Left ventricle myocardium superior (tissue), 1 donor: ENCODE measurements at regions not wholly inside any gene's neighbourhood (a gene's known extent, or its start where the extent isn't known, plus 50 kb on each side); places are given as distances from the start of the nearest gene placed in this dataset.
"Not testable (repeated sequence)": the region's sequence is repeated elsewhere in the genome, so short reads cannot be mapped to it uniquely, and the experiment has no call there.

ENCODE experiments used
- ATAC-seq: fragments of 200-7000 bp; cut with Tn5 transposase; one replicate; pipeline ENCODE4 v1.9.1; 2020; ENCODE audit warnings: mild to moderate bottlenecking, moderate library complexity
- DNase-seq: peaks from one replicate; pipeline ENCODE4 v3.0.0-alpha.2; 2020
- intact Hi-C: fragments of 100-400 bp; cut with micrococcal nuclease; formaldehyde crosslinking; loops from one replicate; pipeline ENCODE4 v1.11.0; 2022
- donor health status: DM: no; HTN: yes; CAD: no; lungs with severe emphysema.

- ATAC-seq (no peak), DNase-seq (no peak)
- intact Hi-C loops = no loop called here
Observed at GRCh38 chr6:128740951-128741350, 142.0 kb upstream of the LAMA2 start.

GRCh38 chr6:128739112-128739511, 143.8 kb upstream of the LAMA2 start:
- intact Hi-C loops = no loop called here
- ATAC-seq = no peak
- no peak for DNase-seq

GRCh38 chr6:128738112-128738511, 144.8 kb upstream of the LAMA2 start:
- ATAC-seq (no peak), DNase-seq (no peak)
- intact Hi-C loops = no loop called here

- intact Hi-C loops = no loop called here
- no peak for DNase-seq
- no peak for ATAC-seq
Observed at GRCh38 chr6:128736780-128737179, 146.2 kb upstream of the LAMA2 start.

GRCh38 chr6:128731249-128732165, 151.4 kb upstream of the LAMA2 start:
- ATAC-seq (peak; percentile 87), DNase-seq (no peak)
- intact Hi-C loops = no loop called here

- intact Hi-C loops = loop anchor here (10.0 kb wide), 2 partner anchors 517 to 993 kb away; no protein-coding TSS in a partner anchor
- no peak for ATAC-seq
- DNase-seq = no peak
Observed at GRCh38 chr6:128727500-128727899, 155.4 kb upstream of the LAMA2 start.

GRCh38 chr6:128725271-128726233, 157.4 kb upstream of the LAMA2 start:
- intact Hi-C loops = loop anchor here (10.0 kb wide), 2 partner anchors 519 to 991 kb away; no protein-coding TSS in a partner anchor
- peak; percentile 40 for ATAC-seq
- no peak for DNase-seq

- ATAC-seq = no peak
- intact Hi-C loops = loop anchor here (10.0 kb wide), 2 partner anchors 520 to 990 kb away; no protein-coding TSS in a partner anchor
Observed at GRCh38 chr6:128724738-128725137, 158.2 kb upstream of the LAMA2 start.

GRCh38 chr6:128723667-128724066, 159.3 kb upstream of the LAMA2 start:
- ATAC-seq = no peak
- DNase-seq = no peak
- intact Hi-C loops = loop anchor here (10.0 kb wide), 2 partner anchors 521 to 989 kb away; no protein-coding TSS in a partner anchor

More at GRCh38 chr6:128724738-128725137, 158.2 kb upstream of the LAMA2 start:
- no peak for DNase-seq

- intact Hi-C loops = loop anchor here (10.0 kb wide), 2 partner anchors 524 to 986 kb away; no protein-coding TSS in a partner anchor
- ATAC-seq = no peak
Observed at GRCh38 chr6:128720891-128721290, 162.0 kb upstream of the LAMA2 start.

GRCh38 chr6:128719786-128720185, 163.2 kb upstream of the LAMA2 start:
- ATAC-seq = no peak
- no peak for DNase-seq
- intact Hi-C loops = loop anchor here (10.0 kb wide), 2 partner anchors 525 to 985 kb away; no protein-coding TSS in a partner anchor

More at GRCh38 chr6:128720891-128721290, 162.0 kb upstream of the LAMA2 start:
- no peak for DNase-seq

- intact Hi-C loops = no loop called here
- DNase-seq = no peak
- ATAC-seq = no peak
Observed at GRCh38 chr6:128713461-128713860, 169.5 kb upstream of the LAMA2 start.

- ATAC-seq = no peak
- no peak for DNase-seq
- intact Hi-C loops = no loop called here
Observed at GRCh38 chr6:128712898-128713297, 170.0 kb upstream of the LAMA2 start.

GRCh38 chr6:128711149-128711548, 171.8 kb upstream of the LAMA2 start:
- intact Hi-C loops = no loop called here
- no peak for ATAC-seq
- DNase-seq = no peak

GRCh38 chr6:128710315-128710714, 172.6 kb upstream of the LAMA2 start:
- intact Hi-C loops = no loop called here

GRCh38 chr6:128704601-128705000, 178.3 kb upstream of the LAMA2 start:
- intact Hi-C loops = no loop called here
- no peak for ATAC-seq

More at GRCh38 chr6:128710315-128710714, 172.6 kb upstream of the LAMA2 start:
- ATAC-seq = no peak
- no peak for DNase-seq

GRCh38 chr6:128703794-128704193, 179.1 kb upstream of the LAMA2 start:
- ATAC-seq, DNase-seq, intact Hi-C loops: not testable (repeated sequence)

More at GRCh38 chr6:128704601-128705000, 178.3 kb upstream of the LAMA2 start:
- DNase-seq = no peak

GRCh38 chr6:128696691-128697689, 176.6 kb upstream of the PTPRK start:
- intact Hi-C loops = no loop called here
- DNase-seq (no peak), ATAC-seq (no peak)
